GM19324 (cell line): ENCODE measurements at regions not wholly inside any gene's neighbourhood (a gene's known extent, or its start where the extent isn't known, plus 50 kb on each side); places are given as distances from the start of the nearest gene placed in this dataset.
"Not testable (repeated sequence)": the region's sequence is repeated elsewhere in the genome, so short reads cannot be mapped to it uniquely, and the experiment has no call there.

Source experiments
- ATAC-seq: cut with Tn5 transposase; IDR thresholded peaks from one replicate; pipeline ENCODE4 v1.9.1; 2021; ENCODE audit warnings: mild to moderate bottlenecking, moderate library complexity; ENCODE audit not compliant: unreplicated experiment, low FRiP score

DNA sequence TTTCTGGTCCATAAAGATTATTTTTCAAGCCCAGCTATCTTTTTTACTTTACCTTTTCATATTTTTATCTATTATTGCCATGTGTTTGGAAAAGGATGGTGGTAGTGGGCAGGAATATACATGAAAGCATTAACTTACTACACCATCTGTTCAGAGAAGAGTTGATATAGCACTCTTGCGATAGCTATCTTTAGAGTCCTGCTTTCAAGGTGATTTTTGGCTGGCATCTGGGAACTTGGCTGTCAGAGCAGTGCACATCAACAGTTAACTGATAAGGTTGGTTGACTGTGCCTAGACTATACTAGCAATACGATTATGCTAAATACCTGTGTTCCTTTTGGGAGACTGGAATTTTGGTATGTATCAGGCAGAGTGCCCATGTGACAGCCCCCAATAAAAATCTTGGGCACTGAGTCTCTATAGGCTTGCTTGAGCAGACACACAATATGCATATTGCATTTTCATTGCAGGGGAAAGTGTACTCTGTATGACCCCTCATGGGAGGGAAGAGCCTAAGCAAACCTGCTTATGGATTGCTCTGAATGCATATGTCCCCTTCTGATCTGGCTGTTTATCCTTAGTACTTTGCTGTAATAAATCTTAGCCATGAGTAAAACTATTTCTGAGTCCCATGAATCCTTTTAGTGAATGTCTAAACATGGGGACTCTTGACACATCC lies 227.6 kb upstream of the C9orf72 start:
- no peak for ATAC-seq

DNA sequence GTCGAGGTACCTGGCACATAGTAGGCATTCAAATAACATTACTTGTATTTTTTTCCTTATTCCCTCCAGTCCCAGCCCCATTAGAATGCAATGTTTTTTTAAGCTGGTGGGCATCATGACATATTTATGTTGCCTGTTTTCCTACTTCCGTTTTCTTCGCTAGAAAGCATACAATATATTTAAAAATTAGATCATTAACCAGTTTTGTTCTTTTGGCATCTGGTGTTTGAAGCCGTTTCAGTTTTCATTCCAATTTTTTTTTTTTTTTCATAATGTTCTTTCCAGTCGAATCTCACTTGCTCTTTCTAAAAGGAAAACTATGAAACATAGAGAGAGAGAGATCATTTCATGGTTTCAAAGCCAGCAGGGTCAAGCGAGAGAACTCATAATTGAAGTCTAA lies 228.3 kb upstream of the C9orf72 start:
- no peak for ATAC-seq

DNA sequence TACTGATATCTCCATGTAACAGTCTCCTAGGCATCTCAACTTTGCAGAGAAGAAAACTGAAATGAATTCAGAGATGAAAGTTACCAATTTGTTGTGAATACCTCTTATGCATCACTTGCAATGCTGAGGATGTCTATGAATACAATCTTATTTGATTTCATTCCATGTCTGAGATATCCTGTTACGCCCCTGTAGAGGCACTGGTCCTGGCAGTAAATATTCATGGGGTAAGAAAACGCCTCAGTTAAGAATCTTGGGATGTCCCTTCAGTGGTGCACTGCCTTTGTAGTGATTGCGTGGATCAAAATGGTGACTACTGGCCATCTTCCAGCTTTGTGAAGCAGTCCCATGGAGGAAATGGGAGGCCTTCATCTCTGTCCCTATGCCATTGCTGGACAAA lies 229.1 kb upstream of the C9orf72 start:
- ATAC-seq, result no peak

DNA sequence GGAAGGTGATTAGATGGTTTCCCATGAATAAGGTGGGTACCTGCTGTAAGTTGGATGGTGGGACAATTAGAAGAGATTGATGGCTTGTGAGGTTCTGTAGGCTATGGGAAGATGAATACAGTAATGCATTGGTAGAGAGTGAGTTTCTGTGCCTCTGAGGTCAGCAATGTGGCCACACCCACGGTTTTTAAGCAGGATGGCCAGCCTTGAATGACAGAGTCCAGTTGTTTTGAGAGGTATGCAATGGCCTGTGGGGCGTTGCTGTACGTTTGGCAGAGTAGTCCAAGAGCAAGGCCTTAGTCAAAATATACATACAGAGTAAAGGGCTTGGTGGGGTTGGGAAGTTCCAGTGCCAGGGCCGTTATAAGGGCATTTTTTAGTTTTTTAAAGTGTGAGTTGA lies 235.6 kb upstream of the C9orf72 start:
- ATAC-seq, result no peak

DNA sequence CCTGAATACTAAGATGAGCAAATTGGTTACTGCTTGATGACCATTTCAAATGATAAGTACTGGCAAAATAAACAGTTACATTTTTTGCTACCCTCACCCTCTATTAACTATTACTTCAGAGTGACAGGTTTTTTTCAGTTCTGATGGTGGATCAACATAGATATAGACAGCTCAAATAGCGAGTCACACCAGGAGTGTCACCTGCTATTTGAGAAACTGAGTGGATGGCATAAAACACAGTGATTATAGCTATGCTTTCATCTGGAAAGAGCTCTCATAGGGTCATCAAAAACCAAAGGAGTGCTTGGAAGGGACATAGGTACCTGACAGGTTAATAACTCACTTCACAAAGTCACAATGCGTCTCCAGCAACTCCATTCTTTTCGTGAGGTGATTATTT lies 244.5 kb upstream of the C9orf72 start:
- ATAC-seq, result no peak

DNA sequence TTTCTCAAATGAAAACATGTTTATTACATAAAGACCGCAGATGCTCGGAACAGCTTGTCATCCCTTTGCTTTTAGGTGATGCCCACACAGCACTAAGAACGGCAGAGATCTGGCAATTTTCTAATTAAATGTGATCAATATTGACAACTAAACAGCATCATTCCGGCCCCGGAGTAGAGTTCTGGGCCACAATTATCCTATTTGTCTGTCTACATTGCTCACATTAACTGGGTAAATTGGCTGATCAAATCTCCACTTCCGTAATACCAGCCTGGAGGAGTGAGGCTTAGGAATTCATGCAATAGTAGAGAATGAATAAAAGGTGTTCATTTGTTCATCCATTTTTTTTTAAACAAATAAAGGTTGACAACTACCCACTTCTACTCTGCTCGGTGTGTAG lies 245.1 kb upstream of the C9orf72 start:
- no peak for ATAC-seq

DNA sequence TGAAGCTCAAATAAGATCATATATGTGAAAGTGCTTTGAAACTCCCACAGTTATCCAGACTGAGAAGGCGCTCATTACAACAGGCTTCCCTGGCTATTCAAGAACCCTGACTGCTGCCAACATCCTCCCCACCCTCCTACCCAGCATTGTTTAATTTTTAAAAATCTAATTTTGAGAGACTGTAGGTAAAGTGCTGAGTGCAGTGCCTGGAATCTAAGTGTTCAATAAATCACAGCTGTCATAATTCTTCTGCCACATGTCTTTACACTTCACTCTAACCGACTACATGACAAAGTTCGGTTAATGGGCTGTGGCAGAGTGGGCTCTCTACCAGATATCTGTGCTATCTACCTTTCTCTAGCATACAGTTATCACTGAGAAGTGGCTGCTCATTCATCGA lies 255.6 kb upstream of the C9orf72 start:
- ATAC-seq, result no peak

DNA sequence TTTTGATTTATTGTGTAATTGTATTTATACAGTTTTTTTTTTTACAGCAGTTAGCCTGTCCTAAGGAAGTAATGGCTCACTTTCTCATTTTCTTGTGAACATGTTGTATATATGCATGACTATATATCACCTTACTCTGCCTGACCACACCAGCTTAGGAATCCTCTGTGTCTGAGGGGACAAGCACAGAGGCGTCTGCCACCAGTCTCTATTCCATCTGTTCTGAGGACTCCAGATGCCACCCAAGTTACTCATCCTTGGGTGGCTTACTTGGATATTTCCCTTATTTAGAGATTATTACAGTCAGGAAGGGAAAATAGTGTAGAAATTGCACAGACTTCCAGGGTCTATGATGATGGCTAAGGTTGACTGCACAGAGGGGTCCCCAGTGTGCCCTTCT lies 256.3 kb upstream of the C9orf72 start:
- no peak for ATAC-seq

DNA sequence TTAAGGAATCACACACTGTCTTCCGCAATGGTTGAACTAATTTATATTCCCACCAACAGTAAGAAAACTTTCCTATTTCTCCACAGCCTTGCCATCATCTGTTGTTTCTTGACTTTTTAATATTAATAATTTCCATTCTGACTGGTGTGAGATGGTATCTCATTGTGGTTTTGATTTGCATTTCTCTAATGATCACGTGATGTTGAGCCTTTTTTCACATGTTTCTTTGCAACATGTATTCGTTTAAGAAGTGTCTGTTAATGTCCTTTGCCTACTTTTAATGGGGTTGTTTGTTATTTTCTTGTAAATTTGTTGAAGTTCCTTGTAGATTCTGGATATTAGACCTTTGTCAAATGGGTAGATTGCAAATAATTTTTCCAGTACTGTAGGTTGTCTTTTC lies 258.8 kb upstream of the C9orf72 start:
- not testable (repeated sequence) for ATAC-seq

DNA sequence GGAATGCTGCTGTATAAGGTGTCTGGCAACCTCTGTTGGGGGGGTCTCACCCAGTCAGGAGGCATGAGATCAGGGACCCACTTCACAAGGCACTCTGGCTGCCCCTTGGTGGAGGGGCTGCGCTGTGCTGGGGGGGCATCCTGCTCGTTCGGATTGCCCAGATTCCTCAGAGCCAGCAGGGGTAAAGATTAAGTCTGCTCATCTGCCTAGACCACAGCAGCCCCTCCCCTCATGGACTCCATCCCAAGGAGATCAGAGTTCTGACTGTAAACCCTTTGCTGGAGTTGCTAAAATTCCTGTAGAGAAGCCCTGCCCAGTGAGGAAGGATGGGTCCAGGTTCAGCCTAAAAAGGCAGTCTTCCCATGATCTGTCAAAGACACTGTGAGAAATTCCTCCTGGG lies 262.0 kb upstream of the C9orf72 start:
- ATAC-seq, result no peak

DNA sequence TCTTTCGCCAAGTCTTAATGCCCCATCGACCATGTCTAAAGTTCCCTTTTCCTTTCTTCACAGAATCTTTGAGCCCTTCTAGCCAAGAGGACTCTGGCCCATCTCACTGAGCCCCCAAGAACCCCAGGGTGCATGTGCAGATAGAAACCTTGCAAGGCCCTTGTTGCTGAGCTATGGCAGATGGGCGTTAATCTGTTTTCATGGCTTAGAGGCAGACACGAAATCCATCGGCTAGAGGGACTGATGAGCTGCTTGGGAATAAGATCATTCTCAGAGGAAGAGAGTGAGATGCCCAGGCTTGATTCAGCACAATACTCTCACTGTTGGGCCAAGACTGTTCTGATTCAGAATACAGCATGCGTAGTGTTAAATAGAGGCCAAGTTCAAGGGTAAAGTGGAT lies 262.5 kb upstream of the C9orf72 start:
- ATAC-seq, result no peak

DNA sequence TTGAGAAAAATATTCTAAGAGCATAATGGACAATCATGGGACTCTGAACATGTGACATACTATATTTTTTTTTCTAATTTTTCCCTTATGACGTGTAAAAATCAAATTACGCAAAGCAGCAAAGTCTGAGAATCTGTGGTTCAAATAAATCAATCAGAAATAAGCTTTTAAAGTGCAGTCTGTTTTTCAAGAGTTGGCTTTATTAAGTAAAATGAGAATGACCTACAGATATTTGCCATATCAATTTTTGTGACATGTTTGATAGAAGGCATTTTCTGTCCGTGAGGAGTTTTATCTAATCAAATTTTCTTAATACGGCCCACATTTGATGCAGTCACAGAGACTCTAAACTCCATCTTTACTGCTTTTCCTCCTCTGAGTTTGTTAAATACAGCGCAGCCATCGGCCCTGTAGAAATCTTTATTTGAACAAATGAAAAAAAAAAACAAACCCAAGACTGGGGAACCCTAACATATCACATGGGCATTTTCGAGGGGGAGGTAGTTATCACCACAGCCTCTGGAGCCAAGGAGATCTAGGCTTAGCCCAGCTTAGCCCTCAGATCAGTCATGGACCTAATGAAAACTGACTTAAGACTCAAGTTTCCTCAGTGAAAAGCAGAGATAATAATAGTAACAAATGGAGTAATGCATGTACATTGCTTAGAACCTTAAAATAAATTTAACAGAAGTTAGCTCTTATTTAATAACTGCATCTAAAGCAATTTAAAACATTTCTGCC lies 263.6 kb upstream of the C9orf72 start:
- ATAC-seq, result no peak

DNA sequence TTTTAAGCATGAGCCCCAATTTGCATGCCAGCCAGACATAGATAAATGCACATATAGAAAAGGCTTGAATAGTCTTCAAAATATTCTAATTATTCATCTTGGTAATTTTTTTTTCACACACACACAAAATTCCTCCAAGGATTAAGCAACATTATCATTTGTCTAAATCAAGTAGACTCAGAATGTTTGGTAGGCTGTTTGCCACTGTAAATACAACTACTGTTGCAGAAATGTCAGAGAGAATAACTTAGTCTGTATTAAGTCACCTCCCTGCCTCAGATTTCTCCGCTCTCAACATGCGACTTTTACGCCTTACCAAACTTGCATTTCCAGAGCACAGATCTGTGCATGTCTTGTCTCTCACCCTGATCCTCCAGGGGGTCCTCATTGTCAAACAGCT lies 265.6 kb upstream of the C9orf72 start:
- no peak for ATAC-seq

DNA sequence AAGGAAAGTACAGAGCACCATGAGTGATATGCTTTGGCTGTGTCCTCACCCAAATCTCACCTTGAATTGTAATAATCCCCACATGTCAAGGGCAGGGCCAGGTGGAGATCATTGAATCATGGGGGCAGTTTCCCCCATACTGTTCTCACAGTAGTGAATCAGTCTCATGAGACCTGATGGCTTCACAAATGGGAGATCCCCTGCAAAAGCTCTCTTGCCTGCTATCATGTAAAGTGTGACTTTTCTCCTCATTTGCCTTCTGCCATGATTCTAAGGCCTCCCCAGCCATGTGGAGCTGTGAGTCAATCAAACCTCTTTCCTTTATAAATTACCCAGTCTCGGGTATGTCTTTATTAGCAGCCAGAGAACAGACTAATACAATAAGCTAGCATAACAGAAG lies 266.5 kb upstream of the C9orf72 start:
- ATAC-seq, result not testable (repeated sequence)

DNA sequence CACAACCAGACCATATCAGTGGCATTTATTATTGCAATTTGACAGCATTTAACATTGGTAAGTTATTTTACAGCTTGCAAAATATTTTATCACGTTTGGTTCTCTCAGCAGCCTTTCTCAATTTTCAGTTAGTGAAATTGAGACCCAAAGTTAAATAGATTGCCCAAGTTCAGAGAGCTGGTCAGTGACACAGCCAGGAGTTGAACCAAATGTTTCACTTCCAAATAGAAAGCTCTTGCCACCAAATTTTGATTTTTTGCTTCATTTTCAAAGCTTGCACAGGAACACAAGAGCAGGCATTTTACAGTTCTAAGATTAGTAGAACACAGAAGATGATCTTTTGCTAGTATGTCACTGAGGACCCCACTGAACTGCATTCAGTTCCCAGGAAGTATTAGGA lies 271.5 kb upstream of the C9orf72 start:
- no peak for ATAC-seq

DNA sequence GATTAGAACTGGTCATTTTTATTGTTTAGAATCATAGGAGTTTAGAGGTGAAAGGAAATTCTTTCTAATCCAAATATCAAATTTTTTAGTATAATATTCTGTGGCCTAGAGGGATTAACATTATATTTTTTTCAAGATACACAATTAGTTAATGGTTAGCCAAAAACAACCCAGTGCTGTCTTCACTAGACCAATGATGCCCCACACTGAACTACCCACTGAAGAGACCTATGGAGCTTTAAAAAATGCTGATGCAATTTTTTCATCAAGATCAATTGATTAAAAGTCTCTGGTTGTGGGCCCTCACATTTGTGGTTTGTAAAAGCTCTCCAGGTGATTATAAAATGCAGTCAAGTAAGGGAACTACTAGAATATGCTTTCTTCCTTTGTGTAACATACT lies 274.1 kb upstream of the C9orf72 start:
- no peak for ATAC-seq

DNA sequence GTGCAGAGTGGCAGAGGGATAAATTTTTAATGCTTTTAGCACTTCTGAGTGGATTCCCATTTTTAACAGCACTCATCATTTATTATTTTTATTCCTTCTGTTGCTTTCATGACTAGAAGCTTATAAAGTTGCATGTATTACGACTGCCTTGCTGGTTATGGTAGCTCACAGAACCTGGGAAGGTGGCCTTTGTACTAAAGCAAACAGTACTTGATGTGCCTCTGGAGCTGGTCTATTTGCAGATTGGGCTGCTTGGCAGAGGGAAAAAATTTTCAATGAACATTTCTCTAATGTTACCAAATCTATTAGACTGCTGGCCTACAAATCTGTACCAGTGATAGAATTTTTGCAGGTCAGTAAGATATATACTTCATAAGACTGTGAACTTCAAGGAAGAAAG lies 274.5 kb upstream of the C9orf72 start:
- ATAC-seq, result no peak

DNA sequence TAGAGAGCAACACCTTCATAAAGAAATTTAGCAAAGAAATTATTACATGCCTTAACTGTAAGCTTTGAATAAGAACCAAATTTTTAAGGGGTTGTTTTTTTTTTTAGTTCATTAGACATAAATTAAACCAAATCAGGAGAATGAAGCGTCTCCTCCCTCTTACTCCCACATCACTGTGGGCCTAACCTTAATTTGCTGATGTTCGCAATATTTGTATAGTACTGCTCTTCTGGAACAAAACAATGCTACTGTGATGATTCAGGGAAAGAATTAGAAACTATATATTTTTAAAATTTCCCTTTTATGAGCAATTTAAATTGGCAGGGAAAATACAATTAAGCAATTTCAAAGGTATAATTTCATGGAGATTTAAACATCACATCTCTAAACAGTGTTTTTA lies 275.0 kb upstream of the C9orf72 start:
- no peak for ATAC-seq

DNA sequence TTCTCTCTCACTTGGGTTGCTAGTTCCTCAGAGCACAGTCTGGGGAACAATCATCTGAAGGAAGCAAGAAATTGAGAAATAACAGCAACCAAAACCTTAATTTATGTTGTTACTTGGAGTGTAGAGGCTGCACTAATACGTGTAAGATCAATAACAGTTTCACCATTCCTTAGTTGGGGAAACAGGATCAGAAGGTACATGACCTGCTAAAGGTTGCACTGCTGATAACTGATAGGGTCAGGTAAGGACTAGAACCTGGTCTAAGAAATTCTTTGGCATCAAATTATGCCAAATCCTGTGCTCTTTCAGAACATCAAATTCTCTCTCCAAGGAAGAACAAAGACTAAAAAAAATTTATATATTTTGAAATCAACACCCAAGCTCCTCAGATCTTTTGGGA lies 278.6 kb upstream of the C9orf72 start:
- ATAC-seq, result no peak

DNA sequence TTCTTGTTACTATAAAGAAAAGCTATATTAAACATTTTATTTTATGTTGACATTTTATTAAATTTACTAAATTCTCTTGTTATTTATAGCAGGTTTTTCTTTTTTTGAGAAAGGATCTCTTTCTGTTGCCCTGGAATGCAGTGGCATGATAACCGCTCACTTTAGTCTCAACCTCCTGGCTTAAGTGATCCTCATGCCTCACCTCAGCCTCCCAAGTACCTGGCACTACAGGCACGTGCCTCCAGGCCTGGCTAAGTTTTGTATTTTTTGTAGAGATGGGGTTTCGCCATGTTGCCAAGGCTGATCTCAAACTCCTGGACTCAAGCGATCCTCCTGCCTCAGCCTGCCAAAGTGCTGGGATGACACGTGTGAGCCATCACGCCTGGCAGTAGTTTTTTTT lies 280.2 kb upstream of the C9orf72 start:
- no peak for ATAC-seq

DNA sequence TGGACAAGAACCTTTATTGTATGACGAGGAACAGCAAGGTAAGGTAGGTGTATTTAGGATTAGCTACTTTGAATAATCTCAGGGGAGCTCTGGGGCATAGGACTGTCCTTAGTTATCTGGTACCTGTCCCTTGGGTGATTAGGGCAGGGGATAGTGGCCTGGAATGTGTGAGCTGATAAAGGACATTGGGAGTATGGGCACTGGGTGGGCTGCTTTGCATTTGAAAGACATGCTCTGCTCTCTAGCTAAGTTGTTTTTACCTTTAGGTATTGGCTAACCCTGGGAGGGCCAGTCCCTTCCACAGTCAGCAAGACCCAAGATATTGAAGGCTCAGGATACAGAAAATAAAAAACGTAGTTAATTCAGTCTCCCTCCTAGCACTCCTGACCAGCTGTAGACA lies 282.8 kb upstream of the C9orf72 start:
- ATAC-seq, result no peak

DNA sequence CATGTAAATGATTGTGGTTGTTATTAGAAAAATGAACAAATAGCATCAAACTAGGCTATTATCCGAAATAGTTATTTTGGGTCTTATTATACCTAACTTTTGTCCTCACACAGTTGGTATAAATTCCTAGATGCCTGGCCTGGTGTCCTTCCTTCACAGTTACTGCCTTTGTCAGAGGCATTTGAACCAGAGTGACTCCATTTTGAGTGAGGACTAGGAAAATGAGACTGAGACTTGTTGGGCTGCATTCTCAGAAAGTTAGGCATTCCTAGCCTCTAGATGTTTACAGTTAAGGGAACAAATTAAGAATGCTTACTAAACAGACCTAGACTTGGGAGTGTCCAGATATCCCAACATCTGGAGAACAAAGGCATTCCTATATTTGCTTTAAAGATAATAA lies 283.5 kb upstream of the C9orf72 start:
- ATAC-seq, result no peak
